Natural killer cell treated with Interleukin-12 subunit alpha and Interleukin-12 subunit beta and Interleukin-15 and Interleukin-18, amount 100 ng/mL, for 72 hours (primary cell): ENCODE measurements at regions not wholly inside any gene's neighbourhood (a gene's known extent, or its start where the extent isn't known, plus 50 kb on each side); places are given as distances from the start of the nearest gene placed in this dataset.
"Not testable (repeated sequence)": the region's sequence is repeated elsewhere in the genome, so short reads cannot be mapped to it uniquely, and the experiment has no call there.

Source experiments
- ATAC-seq, 2 donors: fragments of 150-1000 bp; cut with Tn5 transposase in 1 of 2; sonication (Bioruptor Pico), chemical (Tn5 transposase) in 1 of 2; 2 replicates each; pipeline ENCODE4 v1.10.0; 2021
- DNase-seq: peaks from one replicate; pipeline ENCODE4 v3.0.0; 2022; ENCODE audit warnings: low spot score
- H3K27ac Mint-ChIP-seq, 2 donors: 1 replicate in 1 of 2; 2 replicates in 1 of 2; pipeline ENCODE4 v1.8.0; 2022; ENCODE audit warnings: mixed read lengths in 2 of 2, mild to moderate bottlenecking in 1 of 2, moderate library complexity in 1 of 2
- H3K27me3 Mint-ChIP-seq, 2 donors: 1 replicate in 1 of 2; 2 replicates in 1 of 2; pipeline ENCODE4 v1.8.0; 2022; ENCODE audit warnings: mixed read lengths in 2 of 2
- H3K36me3 Mint-ChIP-seq: one replicate; pipeline ENCODE4 v1.8.0; 2022; ENCODE audit warnings: mixed read lengths
- H3K4me1 Mint-ChIP-seq, 2 donors: 1 replicate in 1 of 2; 2 replicates in 1 of 2; pipeline ENCODE4 v1.8.0; 2022; ENCODE audit warnings: low read depth in 2 of 2, mixed read lengths in 2 of 2, mild to moderate bottlenecking in 1 of 2
- H3K4me3 Mint-ChIP-seq: one replicate; pipeline ENCODE4 v1.8.0; 2022; ENCODE audit warnings: mixed read lengths
- H3K9me3 Mint-ChIP-seq: 2 replicates; pipeline ENCODE4 v1.8.0; 2022; ENCODE audit warnings: mixed read lengths

DNA sequence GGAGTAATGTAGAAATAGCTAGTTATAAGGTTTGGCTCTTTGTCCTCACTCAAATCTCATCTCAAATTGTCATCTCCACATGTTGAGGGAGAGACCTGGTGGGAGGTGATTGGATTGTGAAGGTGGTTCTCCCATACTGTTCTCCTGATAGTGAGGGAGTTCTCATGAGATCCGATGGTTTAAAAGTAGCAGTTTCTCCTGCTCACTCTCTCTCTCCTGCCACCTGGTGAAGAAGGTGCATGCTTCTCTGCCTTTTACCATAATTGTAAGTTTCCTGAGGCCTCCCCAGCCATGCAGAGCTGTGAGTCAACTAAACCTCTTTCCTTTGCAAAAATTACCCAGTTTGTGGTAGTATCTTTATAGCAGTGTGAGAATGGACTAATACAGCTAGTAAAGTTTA is 849.4 kb downstream of the DACH1 start:
- ATAC-seq (no peak), DNase-seq (no peak)
- Mint-ChIP-seq H3K4me1 (no peaks in the 10 kb centered on the region), H3K27ac (no peak overlapping the region), H3K36me3 (peaks cover 5% of the 10 kb centered on the region), H3K9me3 (peaks cover 10% of the 10 kb centered on the region), H3K4me3 (no peak overlapping the region), H3K27me3 (no peaks in the 10 kb centered on the region)

DNA sequence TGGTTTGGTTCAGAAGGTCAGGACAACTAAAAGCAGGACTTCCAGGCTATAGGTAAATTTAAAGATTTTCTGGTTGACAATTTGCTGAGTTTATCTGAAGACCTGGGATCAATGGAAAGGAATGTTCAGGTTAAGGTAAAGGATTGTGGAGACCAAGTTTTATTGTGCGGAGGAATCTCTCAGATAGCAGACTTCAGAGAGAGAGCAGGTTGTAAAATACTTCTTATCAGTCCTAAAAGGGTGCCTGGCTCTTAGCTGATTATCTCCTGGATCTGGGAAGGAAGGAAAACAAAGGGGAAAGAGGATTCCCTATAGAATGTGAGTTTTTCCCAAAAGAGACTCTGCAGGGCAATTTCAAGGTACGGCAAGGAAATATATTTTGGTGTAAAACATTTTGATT is 851.5 kb downstream of the DACH1 start:
- ATAC-seq = no peak
- Mint-ChIP-seq H3K27ac (no peak overlapping the region), H3K9me3 (peaks cover 11% of the 10 kb centered on the region), H3K4me1 (no peaks in the 10 kb centered on the region), H3K36me3 (peaks cover 4% of the 10 kb centered on the region), H3K4me3 (no peak overlapping the region), H3K27me3 (no peaks in the 10 kb centered on the region)
- no peak for DNase-seq

DNA sequence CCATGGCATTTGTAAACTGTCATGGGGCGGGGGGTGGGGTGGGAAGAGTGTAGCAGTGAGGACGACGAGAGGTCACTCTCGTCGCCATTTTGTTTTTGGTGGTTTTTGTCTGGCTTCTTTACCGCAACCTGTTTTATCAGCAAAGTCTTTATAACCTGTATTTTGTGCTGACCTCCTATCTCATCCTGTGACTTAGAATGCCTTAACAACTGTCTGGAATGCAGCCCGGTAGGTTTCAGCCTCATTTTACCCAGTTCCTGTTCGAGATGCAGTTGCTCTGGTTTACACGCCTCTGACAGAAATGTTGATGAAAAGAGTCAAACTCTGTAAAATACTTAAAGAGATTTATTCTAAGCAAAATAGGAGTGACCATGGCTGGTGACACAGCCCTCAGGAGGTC is 852.0 kb downstream of the DACH1 start:
- DNase-seq = no peak
- Mint-ChIP-seq H3K9me3 (peaks cover 13% of the 10 kb centered on the region), H3K4me1 (no peaks in the 10 kb centered on the region), H3K27me3 (no peaks in the 10 kb centered on the region), H3K4me3 (no peak overlapping the region), H3K36me3 (peaks cover 4% of the 10 kb centered on the region), H3K27ac (no peak overlapping the region)
- no peak for ATAC-seq

DNA sequence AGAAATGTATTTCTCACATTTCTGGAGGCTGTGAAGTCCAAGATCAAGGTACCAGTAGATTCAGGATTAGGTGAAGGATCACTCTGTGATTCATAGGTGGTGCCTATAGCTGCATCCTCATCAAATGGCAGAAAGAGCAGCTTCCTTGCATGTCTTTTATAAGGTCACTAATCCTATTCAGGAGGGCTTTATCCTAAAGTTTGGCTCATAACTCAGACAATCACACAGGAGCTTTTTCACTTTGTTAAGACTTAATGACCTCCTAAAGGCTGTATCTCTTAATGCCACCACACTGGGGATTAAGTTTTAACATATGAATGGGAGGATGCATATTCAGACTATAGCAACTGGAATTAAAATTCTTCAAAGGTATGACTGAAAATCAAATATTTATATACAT is 861.1 kb downstream of the DACH1 start:
- Mint-ChIP-seq H3K27me3 (no peaks in the 10 kb centered on the region), H3K9me3 (peaks cover 5% of the 10 kb centered on the region), H3K4me3 (no peak overlapping the region), H3K27ac (no peak overlapping the region), H3K36me3 (peaks cover 4% of the 10 kb centered on the region), H3K4me1 (no peaks in the 10 kb centered on the region)
- ATAC-seq (no peak), DNase-seq (no peak)

DNA sequence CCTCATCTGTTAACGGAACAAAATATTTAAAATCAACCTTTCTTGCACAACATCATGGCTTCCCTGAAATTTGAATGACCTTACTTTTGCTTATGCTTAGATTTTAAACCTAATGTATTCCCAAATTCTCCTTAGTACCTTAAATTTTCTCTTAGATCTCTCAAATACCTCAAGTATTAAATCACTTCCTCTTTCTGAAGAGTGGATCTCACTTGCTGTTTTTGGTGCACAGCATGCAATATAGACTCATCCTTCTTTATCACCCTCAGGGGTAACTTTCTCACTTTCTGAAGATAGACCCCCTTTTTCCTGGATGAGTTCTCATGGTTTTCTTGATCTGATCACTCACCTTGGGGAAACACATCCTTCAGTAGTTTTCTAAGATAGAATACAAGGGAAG is 871.7 kb downstream of the DACH1 start:
- peaks cover 7% of the 10 kb centered on the region for H3K9me3 Mint-ChIP-seq
- H3K4me1 Mint-ChIP-seq = no peaks in the 10 kb centered on the region
- no peaks in the 10 kb centered on the region for H3K36me3 Mint-ChIP-seq

DNA sequence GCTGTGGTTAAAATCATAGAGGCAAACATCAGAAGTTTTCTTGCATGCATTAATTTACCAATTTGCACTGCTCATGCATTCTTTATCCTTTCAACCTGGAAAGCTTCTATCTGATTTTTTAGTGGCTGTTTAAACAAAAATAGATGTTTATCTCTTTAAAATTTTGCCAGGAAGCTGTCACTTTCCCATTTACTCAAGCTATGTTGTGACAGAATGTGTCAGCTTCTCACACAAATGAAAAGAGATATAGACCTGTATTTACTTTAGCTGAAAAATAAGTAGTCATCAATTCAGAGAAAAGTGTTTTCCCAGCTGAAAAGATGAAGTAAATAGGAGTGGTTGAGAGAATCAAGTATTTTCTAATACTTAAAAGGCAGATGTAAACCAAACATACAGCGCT is 872.8 kb downstream of the DACH1 start:
- Mint-ChIP-seq H3K27me3 (no peaks in the 10 kb centered on the region), H3K27ac (no peak overlapping the region), H3K4me3 (no peak overlapping the region), H3K4me1 (no peaks in the 10 kb centered on the region), H3K9me3 (peaks cover 7% of the 10 kb centered on the region), H3K36me3 (no peaks in the 10 kb centered on the region)
- DNase-seq (no peak), ATAC-seq (no peak)

More for the DNA sequence above, 871.7 kb downstream of the DACH1 start:
- H3K4me3 Mint-ChIP-seq = no peak overlapping the region
- H3K27ac Mint-ChIP-seq = no peak overlapping the region
- H3K27me3 Mint-ChIP-seq = no peaks in the 10 kb centered on the region
- DNase-seq (no peak), ATAC-seq (no peak)

DNA sequence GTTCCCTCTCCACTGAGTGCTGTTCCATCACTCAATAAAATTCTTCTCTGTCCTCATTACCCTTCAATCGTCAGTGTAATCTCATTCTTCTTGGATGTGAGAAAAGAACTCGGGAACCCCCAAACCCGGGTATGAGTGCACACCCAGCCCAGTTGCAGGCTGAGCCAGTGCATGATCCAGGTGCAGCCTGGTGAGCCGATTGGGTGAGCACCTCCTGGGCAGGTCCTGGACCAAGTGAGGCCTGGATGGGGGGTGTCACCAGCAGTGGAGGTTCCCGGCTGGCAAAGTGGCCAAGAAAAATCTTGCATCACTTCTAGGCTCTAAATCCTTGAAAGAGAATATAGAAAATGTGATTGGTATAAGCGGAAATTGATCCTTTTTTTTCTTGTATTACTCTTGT is 878.8 kb upstream of the KLHL1 start:
- Mint-ChIP-seq H3K4me3 (no peak overlapping the region), H3K9me3 (no peaks in the 10 kb centered on the region), H3K36me3 (no peaks in the 10 kb centered on the region), H3K27ac (no peak overlapping the region), H3K27me3 (no peaks in the 10 kb centered on the region), H3K4me1 (no peaks in the 10 kb centered on the region)
- ATAC-seq (no peak), DNase-seq (no peak)

DNA sequence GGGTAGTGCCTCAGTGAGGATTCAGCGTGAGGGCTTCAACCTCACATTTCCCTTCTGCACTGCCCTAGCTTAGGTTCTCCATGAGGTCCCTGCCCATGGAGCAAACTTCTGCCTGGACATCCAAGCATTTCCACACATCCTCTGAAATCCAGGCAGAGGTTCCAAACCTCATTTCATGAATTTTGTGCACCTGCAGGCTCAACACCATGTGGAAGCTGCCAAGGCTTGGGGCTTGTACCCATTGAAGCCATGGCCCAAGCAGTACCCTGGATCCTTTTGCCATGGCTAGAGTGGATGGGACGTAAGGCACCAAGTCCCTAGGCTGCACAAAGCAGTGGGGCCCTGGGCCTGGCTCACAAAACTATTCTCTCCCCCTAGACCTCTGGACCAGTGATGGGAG is 877.1 kb upstream of the KLHL1 start:
- ATAC-seq = no peak
- no peaks in the 10 kb centered on the region for H3K27me3 Mint-ChIP-seq
- no peak for DNase-seq
- H3K9me3 Mint-ChIP-seq = no peaks in the 10 kb centered on the region
- no peak overlapping the region for H3K4me3 Mint-ChIP-seq
- no peaks in the 10 kb centered on the region for H3K4me1 Mint-ChIP-seq
- no peaks in the 10 kb centered on the region for H3K36me3 Mint-ChIP-seq
- no peak overlapping the region for H3K27ac Mint-ChIP-seq

DNA sequence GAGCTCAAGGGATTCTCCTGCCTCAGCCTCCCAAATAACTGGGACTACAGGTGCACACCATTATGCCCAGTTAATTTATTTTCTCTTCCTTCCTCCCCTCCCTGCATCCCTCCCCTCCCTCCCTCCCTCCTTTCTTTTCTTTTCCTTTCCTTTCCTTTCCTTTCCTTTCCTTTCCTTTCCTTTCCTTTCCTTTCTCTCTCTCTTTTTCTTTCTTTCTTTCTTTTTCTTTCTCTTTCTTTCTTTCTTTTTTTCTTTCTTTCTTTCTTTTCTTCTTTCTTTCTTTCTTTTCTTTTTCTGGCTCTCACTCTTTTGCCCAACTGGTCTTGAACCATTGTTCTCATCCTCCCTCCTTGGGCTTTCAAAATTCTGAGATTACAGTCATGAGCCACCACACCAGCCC is 873.0 kb upstream of the KLHL1 start:
- not testable (repeated sequence) for H3K27ac Mint-ChIP-seq, DNase-seq, H3K4me1 Mint-ChIP-seq, ATAC-seq, H3K9me3 Mint-ChIP-seq, H3K4me3 Mint-ChIP-seq, H3K27me3 Mint-ChIP-seq, H3K36me3 Mint-ChIP-seq

DNA sequence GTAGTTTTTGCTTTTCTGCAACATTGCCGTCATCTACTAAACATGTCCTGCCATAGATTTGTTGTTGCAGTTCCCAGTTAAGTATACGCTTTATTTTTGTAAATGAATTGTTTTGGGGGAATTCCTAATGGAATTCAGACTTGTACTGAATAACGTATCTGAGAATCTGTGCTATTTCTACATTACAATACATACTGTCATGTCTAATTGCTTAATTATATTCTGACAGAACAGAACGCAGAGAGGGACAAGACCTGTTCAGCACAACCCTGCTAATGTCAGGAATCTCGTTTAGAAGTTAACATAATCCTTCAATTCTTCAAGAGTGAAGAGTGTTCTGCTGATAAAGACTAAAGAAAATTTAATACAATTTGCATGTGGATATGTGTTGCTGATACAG is 861.1 kb upstream of the KLHL1 start:
- ATAC-seq (no peak), DNase-seq (no peak)
- Mint-ChIP-seq H3K9me3 (no peaks in the 10 kb centered on the region), H3K27ac (no peak overlapping the region), H3K4me1 (no peaks in the 10 kb centered on the region), H3K4me3 (no peak overlapping the region), H3K27me3 (no peaks in the 10 kb centered on the region), H3K36me3 (no peaks in the 10 kb centered on the region)

DNA sequence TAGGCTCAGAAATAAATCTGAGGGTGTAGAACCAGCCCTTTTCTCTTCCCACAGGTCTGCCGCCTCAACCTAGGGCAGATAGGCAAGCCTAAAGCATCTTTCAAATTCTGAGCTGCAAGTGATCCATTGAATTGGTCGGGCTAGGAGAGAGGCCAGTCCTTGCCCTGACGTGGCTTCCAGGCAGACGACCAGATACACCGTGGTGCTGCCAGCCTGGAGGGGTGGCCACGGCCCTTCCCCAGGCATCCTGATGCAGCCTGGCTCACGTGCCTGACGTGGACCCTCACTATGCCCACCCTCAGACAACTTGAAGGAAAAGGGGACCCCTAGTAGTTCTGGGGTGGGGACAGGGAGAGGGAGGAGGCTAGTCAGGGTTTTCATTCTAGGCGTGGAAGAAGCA is 859.3 kb upstream of the KLHL1 start:
- H3K27me3 Mint-ChIP-seq = no peaks in the 10 kb centered on the region
- no peaks in the 10 kb centered on the region for H3K9me3 Mint-ChIP-seq
- H3K27ac Mint-ChIP-seq = no peak overlapping the region
- H3K4me1 Mint-ChIP-seq = no peaks in the 10 kb centered on the region
- H3K36me3 Mint-ChIP-seq = no peaks in the 10 kb centered on the region
- ATAC-seq (no peak), DNase-seq (no peak)
- H3K4me3 Mint-ChIP-seq = no peak overlapping the region

DNA sequence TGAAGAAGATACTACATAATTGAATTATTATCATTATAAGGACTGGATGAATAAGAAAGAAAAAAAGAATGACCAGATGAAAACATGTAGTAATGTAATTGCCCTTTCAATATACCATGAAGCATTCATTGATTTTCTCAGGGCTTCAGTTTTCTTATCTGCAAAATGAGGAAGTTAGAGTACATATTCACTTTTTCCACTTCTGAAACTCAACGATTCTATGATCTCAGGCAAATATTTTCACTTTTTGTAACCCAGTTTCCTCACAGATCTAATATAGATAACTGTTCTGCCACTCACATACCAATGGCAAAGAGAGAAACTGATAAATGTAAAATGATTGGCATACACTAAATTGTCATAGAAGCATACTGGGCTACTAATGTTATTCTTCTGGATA is 856.6 kb upstream of the KLHL1 start:
- ATAC-seq = no peak
- no peaks in the 10 kb centered on the region for H3K4me1 Mint-ChIP-seq
- no peak for DNase-seq
- no peak overlapping the region for H3K27ac Mint-ChIP-seq
- no peak overlapping the region for H3K4me3 Mint-ChIP-seq
- no peaks in the 10 kb centered on the region for H3K27me3 Mint-ChIP-seq
- no peaks in the 10 kb centered on the region for H3K36me3 Mint-ChIP-seq
- H3K9me3 Mint-ChIP-seq = no peaks in the 10 kb centered on the region

DNA sequence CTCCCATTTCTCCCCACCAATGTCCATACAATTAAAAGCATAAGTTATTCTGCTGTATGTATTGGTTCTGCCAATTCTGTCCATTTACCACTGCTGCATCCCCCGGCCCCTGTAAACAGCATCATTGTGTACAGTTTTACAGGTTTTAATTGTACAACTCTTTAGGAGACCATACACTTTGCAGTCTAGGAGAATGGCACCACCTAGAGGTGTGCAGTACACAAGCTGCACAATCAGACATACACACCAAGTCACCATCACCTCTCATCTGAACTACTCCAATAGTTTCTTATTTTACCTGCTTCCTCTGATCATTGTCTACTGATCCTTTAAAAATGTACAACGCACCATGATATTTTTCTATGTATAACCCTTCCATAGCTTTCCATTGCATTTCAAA is 855.9 kb upstream of the KLHL1 start:
- H3K9me3 Mint-ChIP-seq = no peaks in the 10 kb centered on the region
- H3K4me1 Mint-ChIP-seq = no peaks in the 10 kb centered on the region
- no peak for DNase-seq
- no peak for ATAC-seq
- no peak overlapping the region for H3K4me3 Mint-ChIP-seq
- no peak overlapping the region for H3K27ac Mint-ChIP-seq
- H3K36me3 Mint-ChIP-seq = no peaks in the 10 kb centered on the region
- H3K27me3 Mint-ChIP-seq = no peaks in the 10 kb centered on the region

DNA sequence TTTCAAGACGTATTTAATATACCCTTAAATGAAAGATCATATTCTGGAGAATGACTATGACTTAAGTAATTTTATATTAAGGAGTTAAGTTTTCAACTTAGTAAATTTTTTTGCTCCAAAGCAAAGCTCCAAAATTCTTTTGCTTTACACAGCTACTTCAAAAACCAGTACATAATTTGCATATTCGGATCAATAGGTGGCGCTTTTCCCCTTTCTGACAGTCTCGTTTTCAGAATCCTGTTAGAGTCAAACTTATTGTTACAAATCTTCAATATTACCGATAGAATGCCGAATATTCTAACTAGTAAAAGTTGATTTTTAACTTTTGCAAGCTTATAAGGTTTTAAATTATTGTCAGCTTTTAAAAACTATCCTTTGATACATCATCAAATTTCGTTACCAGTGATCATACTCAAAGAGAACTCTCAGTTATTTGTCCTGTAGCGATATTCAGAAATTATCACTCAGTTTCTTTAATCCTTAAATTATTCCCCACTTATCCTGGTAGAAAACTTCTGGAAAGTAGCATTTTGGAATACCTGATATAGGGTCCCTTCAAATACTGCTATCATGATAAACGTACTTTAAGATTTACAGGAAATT is 852.7 kb upstream of the KLHL1 start:
- no peaks in the 10 kb centered on the region for H3K27me3 Mint-ChIP-seq
- ATAC-seq = no peak
- no peak for DNase-seq
- H3K9me3 Mint-ChIP-seq = no peaks in the 10 kb centered on the region
- H3K36me3 Mint-ChIP-seq = no peaks in the 10 kb centered on the region
- no peak overlapping the region for H3K27ac Mint-ChIP-seq
- no peaks in the 10 kb centered on the region for H3K4me1 Mint-ChIP-seq
- no peak overlapping the region for H3K4me3 Mint-ChIP-seq

DNA sequence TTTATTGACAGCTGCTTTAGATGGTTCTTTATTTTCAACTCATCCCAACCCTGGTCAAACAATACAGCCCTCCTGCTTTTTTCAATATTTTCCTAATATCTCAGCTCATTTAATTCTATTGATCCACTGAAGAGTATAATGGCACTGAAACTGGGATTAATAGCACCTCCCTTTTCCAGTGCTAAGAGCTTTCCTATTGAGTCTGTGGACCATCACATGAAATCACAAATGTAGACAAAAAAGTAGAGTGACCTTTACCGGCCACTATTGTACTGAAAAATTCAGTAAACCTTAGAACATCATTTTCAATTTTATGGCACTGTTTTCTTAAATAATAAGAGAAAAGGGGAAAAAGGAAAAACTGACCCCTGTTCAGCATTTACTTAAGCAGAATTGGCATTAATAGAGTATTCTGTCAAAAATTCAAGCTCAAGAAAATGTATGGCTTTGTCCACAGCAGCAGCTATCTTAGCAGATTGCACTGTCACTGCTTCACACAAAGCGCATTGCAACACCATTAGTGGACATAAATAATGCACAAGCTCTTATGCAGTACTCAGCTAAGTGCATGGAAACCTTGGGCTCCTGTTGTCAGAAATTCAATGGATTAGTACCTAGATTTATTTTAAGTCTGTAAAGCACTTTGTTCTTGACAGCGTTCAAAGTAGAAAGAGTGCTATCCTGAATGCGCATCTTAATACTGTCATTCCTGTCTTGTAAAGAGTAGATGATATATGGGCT is 851.0 kb upstream of the KLHL1 start:
- H3K27ac Mint-ChIP-seq = no peak overlapping the region
- H3K4me3 Mint-ChIP-seq = no peak overlapping the region
- H3K27me3 Mint-ChIP-seq = no peaks in the 10 kb centered on the region
- ATAC-seq (no peak), DNase-seq (no peak)
- no peaks in the 10 kb centered on the region for H3K9me3 Mint-ChIP-seq
- no peaks in the 10 kb centered on the region for H3K4me1 Mint-ChIP-seq
- H3K36me3 Mint-ChIP-seq = no peaks in the 10 kb centered on the region
